Hypothalamus (tissue), 51 donors: ENCODE measurements at regions not wholly inside any gene's neighbourhood (a gene's known extent, or its start where the extent isn't known, plus 50 kb on each side); places are given as distances from the start of the nearest gene placed in this dataset.
"Not testable (repeated sequence)": the region's sequence is repeated elsewhere in the genome, so short reads cannot be mapped to it uniquely, and the experiment has no call there.

ENCODE experiments used
- DNase-seq, 51 donors: peaks; one replicate each; lab custom pipeline; 2025; lab: John Stamatoyannopoulos, UW

DNA sequence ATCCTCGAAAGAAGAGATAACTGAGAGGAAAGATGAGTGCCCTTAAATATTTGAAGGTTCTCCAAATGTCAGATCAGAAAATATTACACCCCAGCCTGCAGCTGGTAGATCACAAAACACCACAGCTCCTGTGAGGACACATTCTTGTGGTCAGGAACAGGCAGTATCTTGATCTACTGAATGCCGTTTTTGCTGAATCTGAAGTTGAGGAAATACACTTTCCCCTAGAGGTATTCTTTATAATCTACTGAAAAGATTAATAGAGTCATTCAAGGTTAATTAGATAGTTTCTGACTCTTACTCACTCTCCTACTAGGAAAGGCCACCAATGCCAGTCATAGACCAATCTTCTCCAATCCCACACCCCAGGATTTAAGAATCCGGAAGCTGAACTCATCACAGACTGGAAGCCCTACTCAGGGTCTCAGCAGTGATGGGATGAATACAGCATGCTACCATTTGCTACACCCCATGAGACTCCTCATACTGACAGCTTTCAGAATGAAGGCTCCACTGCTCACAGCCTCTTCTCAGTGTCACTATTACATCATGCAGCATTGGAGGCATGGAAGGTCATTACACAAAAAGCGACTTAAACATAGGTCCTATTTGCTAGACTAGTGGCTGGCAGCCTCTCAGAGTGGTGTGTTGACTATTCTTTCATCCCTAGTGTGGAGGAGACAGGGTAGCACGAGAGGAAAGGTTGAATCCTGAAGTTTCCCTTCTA, 143.9 kb upstream of the SLC1A3 start:
- DNase-seq, result no peak

- not testable (repeated sequence) for DNase-seq
Observed at GRCh38 chr5:36475942-36476341, 130.5 kb upstream of the SLC1A3 start.

GRCh38 chr5:36478646-36479317, 127.6 kb upstream of the SLC1A3 start:
- DNase-seq, result no peak

DNA sequence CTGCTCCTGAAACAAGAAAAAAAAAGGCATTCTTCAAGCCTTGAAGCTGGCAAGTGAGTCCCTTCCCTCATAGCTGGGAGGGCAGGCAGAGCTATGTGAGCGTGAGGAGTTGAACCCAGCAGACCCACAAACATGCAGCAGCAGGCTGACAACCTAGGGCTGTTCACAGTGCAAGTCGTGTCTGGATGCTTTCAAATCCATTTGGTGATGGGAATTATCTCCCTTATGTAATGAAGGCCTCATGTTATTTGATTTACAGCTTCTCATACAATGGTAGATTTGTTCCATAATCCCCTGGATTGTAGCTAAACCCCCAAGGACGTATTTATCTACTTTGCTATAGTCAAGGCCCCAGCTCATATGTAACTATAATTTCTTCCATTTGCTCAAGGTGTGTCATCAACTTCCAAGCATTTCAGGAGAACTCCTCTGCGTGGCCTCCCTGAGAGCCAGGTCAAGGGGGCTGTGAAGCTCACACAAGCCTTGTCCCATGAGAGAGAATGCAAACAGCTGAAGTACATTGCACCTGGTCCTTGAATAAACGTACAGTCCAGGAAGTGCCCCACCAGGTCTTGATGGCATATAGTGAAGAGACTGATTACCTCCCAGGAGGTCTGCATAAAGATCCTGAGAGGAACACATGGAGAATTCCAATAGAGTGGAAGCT, 124.8 kb upstream of the SLC1A3 start:
- DNase-seq, result no peak

- DNase-seq, result no peak
Observed at GRCh38 chr5:36482812-36483211, 123.6 kb upstream of the SLC1A3 start.

GRCh38 chr5:36489505-36489904, 116.9 kb upstream of the SLC1A3 start:
- DNase-seq, result no peak

DNA sequence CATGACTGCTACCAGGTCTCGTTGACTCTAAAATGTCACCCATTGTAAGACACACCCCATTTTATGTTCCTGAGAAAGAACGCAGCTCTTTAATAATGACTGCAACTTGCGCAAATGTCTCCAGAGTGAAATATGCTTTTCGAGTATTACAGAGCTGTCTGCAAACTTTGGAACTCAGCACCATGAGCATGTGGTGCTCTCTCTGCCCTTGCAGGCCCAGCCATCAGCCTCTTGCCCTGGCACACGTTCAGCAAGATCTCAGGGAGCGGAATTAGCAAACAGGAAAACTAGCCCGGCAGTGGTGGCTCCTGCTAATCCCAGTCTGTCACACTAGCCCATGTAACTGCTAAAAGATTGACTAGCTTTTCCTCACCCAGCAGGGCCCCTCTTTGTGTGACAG, 114.5 kb upstream of the SLC1A3 start:
- no peak for DNase-seq

DNA sequence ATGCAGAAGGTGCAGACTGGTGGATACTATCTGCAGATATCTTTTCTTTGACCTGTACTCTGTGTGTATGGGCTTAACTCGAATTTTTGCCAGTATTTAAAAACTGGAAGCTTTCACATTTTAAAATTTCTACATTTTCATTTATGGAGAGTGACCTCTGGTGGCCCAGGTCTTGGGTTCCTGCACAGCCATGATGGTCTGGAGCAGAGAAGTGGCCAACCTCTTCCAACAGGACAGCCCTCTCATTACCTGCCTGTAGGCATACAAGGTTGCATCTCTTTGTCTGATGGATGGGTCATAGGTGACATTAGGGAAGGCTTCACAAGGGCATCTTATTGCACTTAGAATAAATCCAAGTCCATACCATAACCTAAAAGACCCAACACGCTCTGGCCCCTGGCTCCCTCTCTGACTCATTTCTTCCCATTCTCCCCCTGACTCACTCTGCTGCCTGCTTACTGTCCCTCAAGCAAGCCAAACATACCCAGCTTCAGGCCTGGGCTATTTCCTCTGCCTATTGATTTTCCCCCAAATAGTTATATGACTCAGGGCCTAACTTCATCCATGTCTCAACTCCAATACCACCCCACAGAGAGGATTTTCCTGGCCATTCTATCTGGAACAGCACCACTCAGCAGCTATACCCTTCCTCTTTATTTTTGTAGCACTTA, 113.3 kb upstream of the SLC1A3 start:
- no peak for DNase-seq

DNA sequence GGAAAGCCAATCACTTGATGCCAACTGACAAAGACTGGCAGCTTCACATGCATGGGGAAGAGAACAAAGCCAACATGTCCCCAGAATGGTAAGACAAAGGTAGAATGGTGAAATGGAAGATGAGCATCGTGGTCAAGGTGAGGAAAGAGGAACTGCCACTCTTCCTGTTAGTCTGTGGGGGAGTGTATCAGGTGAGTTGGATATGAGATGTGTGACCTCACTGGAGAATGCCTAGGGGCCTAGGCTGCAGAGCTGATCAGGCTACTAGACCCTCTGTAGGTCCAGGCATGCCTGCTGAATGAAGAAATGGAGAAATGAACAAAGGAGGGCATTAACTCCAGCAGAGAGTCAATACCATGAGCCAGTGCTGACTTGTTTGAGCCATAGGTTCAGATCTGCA, 112.4 kb upstream of the SLC1A3 start:
- no peak for DNase-seq

- peak in 23 of 51 donors; percentile 2 to 60 (median 16) for DNase-seq
Observed at GRCh38 chr5:36494841-36495601, 111.4 kb upstream of the SLC1A3 start.

GRCh38 chr5:36495611-36496010, 110.8 kb upstream of the SLC1A3 start:
- DNase-seq, result no peak

GRCh38 chr5:36496471-36496870, 109.9 kb upstream of the SLC1A3 start:
- peak in 3 of 51 donors; percentile 7 to 23 (median 13) for DNase-seq

GRCh38 chr5:36502608-36503007, 103.8 kb upstream of the SLC1A3 start:
- DNase-seq, result no peak

GRCh38 chr5:36505021-36505420, 101.4 kb upstream of the SLC1A3 start:
- DNase-seq, result no peak

DNA sequence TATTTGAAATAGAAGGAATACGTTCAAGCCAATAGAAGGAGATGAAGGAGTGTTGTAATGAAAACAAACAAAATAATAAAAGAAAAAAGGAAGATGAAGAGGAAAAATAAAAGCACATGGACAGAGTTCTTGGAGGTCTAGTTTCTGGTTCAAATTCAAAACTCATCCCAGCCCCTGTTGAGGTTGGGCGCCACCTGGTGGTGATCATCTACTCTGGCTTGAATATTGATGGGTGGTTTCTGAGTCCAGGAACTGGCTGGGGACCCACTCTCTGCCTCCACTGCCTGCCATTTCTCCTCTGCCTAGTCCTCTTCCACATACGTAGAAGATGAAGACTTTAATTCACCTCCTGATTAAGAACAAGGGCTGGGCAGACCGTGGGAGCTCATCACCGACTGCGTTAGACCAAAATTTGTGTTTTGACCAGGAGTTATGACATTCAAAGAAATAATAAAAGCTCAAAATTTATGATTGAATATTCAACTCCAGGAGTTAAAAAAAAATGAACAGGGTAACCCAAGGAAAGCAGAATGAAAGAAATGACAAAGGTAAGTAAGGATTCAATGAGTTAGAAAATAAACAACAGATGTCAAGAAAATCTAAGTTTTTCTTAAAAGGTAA, 99.0 kb upstream of the SLC1A3 start:
- DNase-seq, result peak in 40 of 51 donors; percentile 3 to 76 (median 38)

DNA sequence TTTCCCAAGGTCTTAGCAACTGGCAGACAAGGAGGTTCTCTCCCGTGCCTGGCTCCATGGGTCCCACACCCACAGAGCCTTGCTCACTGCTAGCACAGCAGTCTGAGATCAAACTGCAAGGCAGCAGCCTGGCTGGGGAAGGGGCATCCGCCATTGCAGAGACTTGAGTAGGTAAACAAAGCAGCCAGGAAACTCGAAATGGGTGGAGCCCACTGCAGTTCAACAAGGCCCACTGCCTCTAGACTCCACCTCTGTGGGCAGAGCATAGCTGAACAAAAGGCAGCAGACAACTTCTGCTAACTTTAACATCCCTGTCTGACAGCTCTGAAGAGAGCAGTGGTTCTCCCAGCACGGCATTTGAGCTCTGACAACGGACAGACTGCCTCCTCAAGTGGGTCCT, 98.1 kb upstream of the SLC1A3 start:
- DNase-seq, result peak in 1 of 51 donors; percentile 21

GRCh38 chr5:36513647-36514046, 92.8 kb upstream of the SLC1A3 start:
- not testable (repeated sequence) for DNase-seq

GRCh38 chr5:36519881-36520280, 86.5 kb upstream of the SLC1A3 start:
- no peak for DNase-seq

GRCh38 chr5:36521219-36521618, 85.2 kb upstream of the SLC1A3 start:
- no peak for DNase-seq
